ENCODE measurements at regions not wholly inside any gene's neighbourhood (a gene's known extent, or its start where the extent isn't known, plus 50 kb on each side); places are given as distances from the start of the nearest gene placed in this dataset.

GRCh38 chr4:52265781-52266525 lies 214.8 kb downstream of the SPATA18 start:
- Histone ChIP-seq H3K27ac (no peak overlapping the region), H3K27me3 (no peaks in the 10 kb centered on the region), H3K36me3 (no peaks in the 10 kb centered on the region), H3K9me3 (no peaks in the 10 kb centered on the region), H3K4me3 (no peak overlapping the region), H3K4me1 (no peaks in the 10 kb centered on the region)
- intact Hi-C loops (cut with DNase I) = no loop called here
- TF ChIP-seq POLR2AphosphoS5 (IDR thresholded peaks at IDR 0.05; ENCODE audit: insufficient read depth in 1 of 2, low read depth in 1 of 2) (no peak), POLR2A (IDR thresholded peaks at IDR 0.05) (no peak)
- TF ChIP-seq, protein P1, sequence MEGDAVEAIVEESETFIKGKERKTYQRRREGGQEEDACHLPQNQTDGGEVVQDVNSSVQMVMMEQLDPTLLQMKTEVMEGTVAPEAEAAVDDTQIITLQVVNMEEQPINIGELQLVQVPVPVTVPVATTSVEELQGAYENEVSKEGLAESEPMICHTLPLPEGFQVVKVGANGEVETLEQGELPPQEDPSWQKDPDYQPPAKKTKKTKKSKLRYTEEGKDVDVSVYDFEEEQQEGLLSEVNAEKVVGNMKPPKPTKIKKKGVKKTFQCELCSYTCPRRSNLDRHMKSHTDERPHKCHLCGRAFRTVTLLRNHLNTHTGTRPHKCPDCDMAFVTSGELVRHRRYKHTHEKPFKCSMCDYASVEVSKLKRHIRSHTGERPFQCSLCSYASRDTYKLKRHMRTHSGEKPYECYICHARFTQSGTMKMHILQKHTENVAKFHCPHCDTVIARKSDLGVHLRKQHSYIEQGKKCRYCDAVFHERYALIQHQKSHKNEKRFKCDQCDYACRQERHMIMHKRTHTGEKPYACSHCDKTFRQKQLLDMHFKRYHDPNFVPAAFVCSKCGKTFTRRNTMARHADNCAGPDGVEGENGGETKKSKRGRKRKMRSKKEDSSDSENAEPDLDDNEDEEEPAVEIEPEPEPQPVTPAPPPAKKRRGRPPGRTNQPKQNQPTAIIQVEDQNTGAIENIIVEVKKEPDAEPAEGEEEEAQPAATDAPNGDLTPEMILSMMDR (IDR thresholded peaks at IDR 0.05) = no peak
- no peak for DNase-seq (ENCODE audit: extremely low spot score in 2 of 2)

- no peak for DNase-seq (ENCODE audit: extremely low spot score in 2 of 2)
- intact Hi-C loops (cut with DNase I) = no loop called here
Measured at GRCh38 chr4:52266537-52267137, 215.5 kb downstream of the SPATA18 start.

DNA sequence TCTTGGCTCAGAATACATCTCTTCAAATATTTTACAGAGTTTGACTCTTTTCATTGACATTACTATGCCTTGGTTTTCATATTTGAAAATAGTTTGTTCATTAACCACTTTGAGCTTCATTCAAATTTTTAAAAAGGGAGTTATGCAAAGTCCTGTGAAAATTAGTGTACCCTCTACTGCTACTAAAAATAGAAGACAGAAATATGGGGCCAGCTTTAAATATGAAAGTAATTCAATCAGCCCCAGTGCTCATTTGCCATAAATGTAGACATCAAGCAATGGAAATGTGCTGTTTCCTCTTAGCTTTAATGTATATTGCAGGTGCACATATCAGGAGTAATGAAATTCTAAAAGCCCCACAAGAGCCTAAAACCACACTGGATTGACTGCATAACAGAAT lies 218.7 kb downstream of the SPATA18 start:
- intact Hi-C loops (cut with DNase I) = no loop called here
- H3K4me1 ChIP-seq = no peaks in the 10 kb centered on the region
- no peaks in the 10 kb centered on the region for H3K27me3 ChIP-seq
- DNase-seq (ENCODE audit: extremely low spot score in 2 of 2) = no peak
- no peak for TF ChIP-seq POLR2AphosphoS5 (IDR thresholded peaks at IDR 0.05; ENCODE audit: insufficient read depth in 1 of 2, low read depth in 1 of 2)
- TF ChIP-seq, protein P1 (IDR thresholded peaks at IDR 0.05) = no peak
- TF ChIP-seq POLR2A (IDR thresholded peaks at IDR 0.05) = no peak
- no peaks in the 10 kb centered on the region for H3K9me3 ChIP-seq
- H3K36me3 ChIP-seq = no peaks in the 10 kb centered on the region
- no peak overlapping the region for H3K27ac ChIP-seq
- H3K4me3 ChIP-seq = no peak overlapping the region

More at GRCh38 chr4:52266537-52267137, 215.5 kb downstream of the SPATA18 start:
- TF ChIP-seq POLR2A (IDR thresholded peaks at IDR 0.05) (no peak), POLR2AphosphoS5 (IDR thresholded peaks at IDR 0.05; ENCODE audit: insufficient read depth in 1 of 2, low read depth in 1 of 2) (no peak)
- TF ChIP-seq, protein P1 (IDR thresholded peaks at IDR 0.05) = no peak
- no peak overlapping the region for H3K27ac ChIP-seq
- H3K36me3 ChIP-seq = no peaks in the 10 kb centered on the region
- no peaks in the 10 kb centered on the region for H3K27me3 ChIP-seq
- H3K4me3 ChIP-seq = no peak overlapping the region
- H3K9me3 ChIP-seq = no peaks in the 10 kb centered on the region
- H3K4me1 ChIP-seq = no peaks in the 10 kb centered on the region

GRCh38 chr4:52273885-52274284 lies 222.8 kb downstream of the SPATA18 start:
- TF ChIP-seq POLR2A (IDR thresholded peaks at IDR 0.05) = no peak
- TF ChIP-seq POLR2AphosphoS5 (IDR thresholded peaks at IDR 0.05; ENCODE audit: insufficient read depth in 1 of 2, low read depth in 1 of 2) = no peak
- TF ChIP-seq, protein P1 (IDR thresholded peaks at IDR 0.05) = no peak
- Histone ChIP-seq H3K4me3 (no peak overlapping the region), H3K4me1 (no peaks in the 10 kb centered on the region), H3K27me3 (no peaks in the 10 kb centered on the region), H3K36me3 (no peaks in the 10 kb centered on the region), H3K27ac (no peak overlapping the region), H3K9me3 (no peaks in the 10 kb centered on the region)
- intact Hi-C loops (cut with DNase I) = no loop called here
- DNase-seq (ENCODE audit: extremely low spot score in 2 of 2) = no peak
